ENCODE measurements at regions not wholly inside any gene's neighbourhood (a gene's known extent, or its start where the extent isn't known, plus 50 kb on each side); places are given as distances from the start of the nearest gene placed in this dataset.

DNA sequence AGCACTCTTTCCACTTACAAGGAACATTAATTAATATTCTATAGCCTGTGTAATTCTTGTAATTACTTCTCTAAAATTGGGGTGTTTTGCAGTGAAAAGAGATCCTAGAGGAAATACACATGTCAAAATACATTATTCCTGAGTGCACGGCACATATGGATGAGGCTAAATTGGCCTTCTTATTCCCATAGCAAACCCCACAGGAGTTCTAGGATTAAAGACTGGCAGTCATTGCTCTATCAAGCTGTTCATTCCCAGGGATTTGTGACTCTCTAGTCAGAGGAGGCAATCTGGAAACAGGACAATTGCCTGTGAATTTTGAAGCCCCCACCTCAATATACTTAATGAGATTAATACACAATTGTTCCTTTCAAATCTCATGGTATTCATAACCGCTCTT lies 145.9 kb upstream of the OPCML start:
- Histone ChIP-seq H4K5ac (ENCODE audit: insufficient read length, low read depth, low read length) (no peak overlapping the region), H4K20me1 (ENCODE audit: control insufficient read depth, insufficient read depth, insufficient read length) (no peaks in the 10 kb centered on the region), H3K18ac (ENCODE audit: insufficient read length, low read depth, low read length) (no peak overlapping the region), H3K23ac (ENCODE audit: insufficient read length, low read depth, low read length) (no peak overlapping the region), H3K23me2 (ENCODE audit: insufficient read length, low read depth, low read length, poor library complexity, severe bottlenecking) (no peaks in the 10 kb centered on the region), H2AK5ac (ENCODE audit: insufficient read length, low read length) (no peak overlapping the region), H3K9ac (ENCODE audit: extremely low read depth, insufficient read length, low read length) (no peak overlapping the region), H3K27ac (ENCODE audit: insufficient read length, low read depth, low read length) (no peak overlapping the region), H3K4ac (ENCODE audit: low read depth, low read length) (no peak overlapping the region), H2BK5ac (ENCODE audit: insufficient read length, low read length) (no peak overlapping the region), H2BK120ac (ENCODE audit: low read depth, low read length, poor library complexity, severe bottlenecking) (no peak overlapping the region), H3K9me3 (ENCODE audit: control insufficient read depth, low read depth, low read length) (no peaks in the 10 kb centered on the region), H4K91ac (ENCODE audit: insufficient read length, low read depth, low read length) (no peak overlapping the region), H3T11ph (ENCODE audit: low read length) (no peak overlapping the region), H3K56ac (ENCODE audit: insufficient read length, low read depth, low read length) (no peak overlapping the region), H3K79me1 (ENCODE audit: insufficient read depth, low read depth, low read length, poor library complexity, severe bottlenecking) (no peaks in the 10 kb centered on the region), H3K27me3 (ENCODE audit: insufficient read depth, low read length) (no peaks in the 10 kb centered on the region), H2AFZ (ENCODE audit: low read length) (no peak overlapping the region), H2BK12ac (ENCODE audit: insufficient read length, low read depth, low read length) (no peak overlapping the region), H3K4me1 (ENCODE audit: insufficient read depth, low read length) (peaks cover 2% of the 10 kb centered on the region; the same call in 1 of the 2 replicates), H3K4me2 (ENCODE audit: insufficient read depth, insufficient read length, low read length) (no peak overlapping the region), H3K14ac (ENCODE audit: insufficient read depth, low read length) (no peak overlapping the region), H3K79me2 (ENCODE audit: insufficient read depth, low read length) (no peaks in the 10 kb centered on the region), H2BK15ac (ENCODE audit: low read depth, low read length) (no peak overlapping the region), H2BK20ac (ENCODE audit: low read depth, low read length, poor library complexity, severe bottlenecking) (no peak overlapping the region), H4K8ac (replicated peaks; ENCODE audit: insufficient read length, low read depth, low read length) (no peak overlapping the region)
- H3K9me3 Mint-ChIP-seq, result no peaks in the 10 kb centered on the region
- TF ChIP-seq, protein P1, sequence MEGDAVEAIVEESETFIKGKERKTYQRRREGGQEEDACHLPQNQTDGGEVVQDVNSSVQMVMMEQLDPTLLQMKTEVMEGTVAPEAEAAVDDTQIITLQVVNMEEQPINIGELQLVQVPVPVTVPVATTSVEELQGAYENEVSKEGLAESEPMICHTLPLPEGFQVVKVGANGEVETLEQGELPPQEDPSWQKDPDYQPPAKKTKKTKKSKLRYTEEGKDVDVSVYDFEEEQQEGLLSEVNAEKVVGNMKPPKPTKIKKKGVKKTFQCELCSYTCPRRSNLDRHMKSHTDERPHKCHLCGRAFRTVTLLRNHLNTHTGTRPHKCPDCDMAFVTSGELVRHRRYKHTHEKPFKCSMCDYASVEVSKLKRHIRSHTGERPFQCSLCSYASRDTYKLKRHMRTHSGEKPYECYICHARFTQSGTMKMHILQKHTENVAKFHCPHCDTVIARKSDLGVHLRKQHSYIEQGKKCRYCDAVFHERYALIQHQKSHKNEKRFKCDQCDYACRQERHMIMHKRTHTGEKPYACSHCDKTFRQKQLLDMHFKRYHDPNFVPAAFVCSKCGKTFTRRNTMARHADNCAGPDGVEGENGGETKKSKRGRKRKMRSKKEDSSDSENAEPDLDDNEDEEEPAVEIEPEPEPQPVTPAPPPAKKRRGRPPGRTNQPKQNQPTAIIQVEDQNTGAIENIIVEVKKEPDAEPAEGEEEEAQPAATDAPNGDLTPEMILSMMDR (conservative IDR thresholded peaks at IDR 0.05), result no peak
- H3K27ac Mint-ChIP-seq, result no peak overlapping the region
- WGBS (ENCODE audit: extremely low coverage, insufficient read length, low lambda C conversion rate), result no CpG with 5 or more reads among the region's 2 CpGs
- H3K27me3 Mint-ChIP-seq (ENCODE audit: low read depth), result peaks cover 7% of the 10 kb centered on the region; the same call in 1 of the 2 replicates
- H3K4me1 Mint-ChIP-seq, result peaks cover 9 to 11% of the 10 kb centered on the region in 2 experiments
- DNase-seq, result no peak
- no peak overlapping the region for H3K4me3 Mint-ChIP-seq
- no peaks in the 10 kb centered on the region for H3K36me3 Mint-ChIP-seq (ENCODE audit: insufficient read depth in 1 of 3, low read depth in 3 of 3)

Measured in H9 (cell line).